Heart right ventricle (tissue), 16 donors: ENCODE measurements at regions not wholly inside any gene's neighbourhood (a gene's known extent, or its start where the extent isn't known, plus 50 kb on each side); places are given as distances from the start of the nearest gene placed in this dataset.

Source experiments
- ATAC-seq, 8 donors: fragments of 200-7000 bp; cut with Tn5 transposase; one replicate each; pipeline ENCODE4 v1.9.1; 2020; ENCODE audit warnings: mild to moderate bottlenecking in 8 of 8, moderate library complexity in 8 of 8, moderate number of reproducible peaks in 1 of 8
- DNase-seq, 2 donors: peaks; one replicate each; pipeline ENCODE4 v3.0.0-alpha.2; 2020
- H3K27ac ChIP-seq, 10 donors: fragments of 200-600 bp; sonication (generic) in 2 of 10; one replicate each; pipeline versions ENCODE4 v1.5.0 to v1.8.0; 2020 to 2022; ENCODE audit warnings: mild to moderate bottlenecking in 3 of 10
- H3K27me3 ChIP-seq, 7 donors: fragments of 200-600 bp; one replicate each; pipeline ENCODE4 v1.8.0; 2021 to 2022; ENCODE audit warnings: mild to moderate bottlenecking in 2 of 7
- H3K36me3 ChIP-seq, 9 donors: fragments of 200-600 bp; sonication (generic) in 1 of 9; one replicate each; pipeline versions ENCODE4 v1.5.0 to v1.8.0; 2020 to 2022; ENCODE audit warnings: mild to moderate bottlenecking in 2 of 9
- H3K4me1 ChIP-seq, 9 donors: fragments of 200-600 bp; sonication (generic) in 1 of 9; one replicate each; pipeline versions ENCODE4 v1.5.0 to v1.8.0; 2020 to 2022; ENCODE audit warnings: mild to moderate bottlenecking in 4 of 9
- H3K4me3 ChIP-seq, 10 donors: fragments of 200-600 bp; sonication (generic) in 2 of 10; one replicate each; pipeline versions ENCODE4 v1.5.0 to v1.8.0; 2020 to 2022; ENCODE audit warnings: mild to moderate bottlenecking in 7 of 10, moderate library complexity in 2 of 10
- H3K9me3 ChIP-seq, 11 donors: fragments of 200-600 bp in 10 of 11; sonication (generic) in 2 of 11; one replicate each; pipeline versions ENCODE4 v1.5.0 to v1.8.0; 2013 to 2022; ENCODE audit warnings: mild to moderate bottlenecking in 2 of 11, control low read depth in 1 of 11, moderate library complexity in 1 of 11
- CTCF ChIP-seq, 9 donors: fragments of 200-600 bp; sonication (generic) in 2 of 9; IDR thresholded peaks; one replicate each; pipeline versions ENCODE4 v1.5.0 to v1.8.0; 2021 to 2022; ENCODE audit warnings: antibody characterized with exemption in 9 of 9, mild to moderate bottlenecking in 5 of 9, moderate library complexity in 1 of 9
- WGBS, 2 donors: extraction: QIAGEN DNeasy Blood & Tissue Kit; methylation state at CpG; one replicate each; pipeline ENCODE4 v1.1.7; 2013; ENCODE audit warnings: inconsistent platforms in 1 of 2; 5-methylcytosine and 5-hydroxymethylcytosine counted together
- intact Hi-C, 10 donors: fragments of 100-400 bp; cut with DNase I; formaldehyde crosslinking; loops; one replicate each; pipeline versions ENCODE4 v1.11.1 to v1.14.2; 2022
- donor health status: Arrhythmogenic right ventricular cardiomyopathy.
- donor health status: ischemic (EF 13 %, LVEDD 7.1; RV severe dilation, severe dysfunction).
- donor health status: healthy with polysubstance abuse.
- donor health status: DM: no; HTN: yes; CAD: no.
- donor health status: DM: no; HTN: no; CAD: no.
- donor health status: ischemic (EF 25% LVEDD 6.9; RV normal size, moderate dysfunction).
- donor health status: ischemic (EF 25% LVEDD 5.7; RV mildly dilated, moderate dysfunction).
- donor health status: healthy.
- donor health status: DM: yes; HTN: yes; CAD: no.
- donor health status: Ischemic cardiomyopathy.
- donor health status: ischemic (EF 35%, LVEDD 5.7; RV mildly dilated, moderate dysfunction).
- donor health status: nonischemic (EF 11% LVEDD 7.7; RV severe dilation, severe dysfunction).
- donor health status: DM: yes; HTN: yes; CAD: no.
- donor health status: PGD.
- donor health status: ischemic (EF 29% LVEDD 5.4; RV normal size, mild dysfunction).
- donor health status: nonischemic (EF 23%, LVEDD 6.1; RV moderate dilation, normal function).

DNA sequence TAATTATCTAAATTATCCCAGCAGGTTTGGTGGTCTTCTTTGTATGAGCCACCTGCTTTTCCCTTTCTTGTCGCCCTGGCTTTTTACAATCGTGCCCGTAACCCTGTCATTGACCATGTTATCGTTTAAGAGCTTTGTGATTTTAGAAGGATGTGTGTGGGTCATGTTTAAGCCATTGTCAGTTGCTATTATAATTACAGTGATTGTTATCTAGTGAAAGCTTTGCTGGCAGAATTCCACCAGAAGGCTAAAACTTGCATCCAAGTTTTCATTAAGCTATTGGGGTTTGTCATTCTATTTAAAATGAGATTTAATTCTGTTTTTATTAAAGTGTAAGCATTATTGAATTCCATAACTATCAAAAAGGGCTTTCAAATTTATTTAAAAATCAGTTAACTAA lies 354.2 kb upstream of the TMEM229A start:
- Histone ChIP-seq H3K9me3 (no peaks in the 10 kb centered on the region), H3K36me3 (no peaks in the 10 kb centered on the region), H3K27me3 (no peaks in the 10 kb centered on the region), H3K4me1 (no peaks in the 10 kb centered on the region), H3K27ac (no peak overlapping the region), H3K4me3 (no peak overlapping the region)
- intact Hi-C loops = no loop called here
- 81 to 90% methylated on average over 4 of the region's 4 CpGs for WGBS, 2 donors
- DNase-seq (no peak), ATAC-seq (no peak)
- no peak for TF ChIP-seq CTCF (IDR thresholded peaks at IDR 0.05)

GRCh38 chr7:124379296-124379695 lies 346.4 kb upstream of the TMEM229A start:
- Histone ChIP-seq H3K9me3 (peaks cover 0 to 8% (median 0%) of the 10 kb centered on the region in 11 donors), H3K4me3 (no peak overlapping the region), H3K4me1 (no peaks in the 10 kb centered on the region), H3K36me3 (no peaks in the 10 kb centered on the region), H3K27me3 (no peaks in the 10 kb centered on the region), H3K27ac (no peak overlapping the region)
- TF ChIP-seq CTCF (IDR thresholded peaks at IDR 0.05) = no peak
- DNase-seq (no peak), ATAC-seq (no peak)
- intact Hi-C loops = no loop called here
- 87 to 95% methylated on average over 1 of the region's 1 CpG for WGBS, 2 donors

DNA sequence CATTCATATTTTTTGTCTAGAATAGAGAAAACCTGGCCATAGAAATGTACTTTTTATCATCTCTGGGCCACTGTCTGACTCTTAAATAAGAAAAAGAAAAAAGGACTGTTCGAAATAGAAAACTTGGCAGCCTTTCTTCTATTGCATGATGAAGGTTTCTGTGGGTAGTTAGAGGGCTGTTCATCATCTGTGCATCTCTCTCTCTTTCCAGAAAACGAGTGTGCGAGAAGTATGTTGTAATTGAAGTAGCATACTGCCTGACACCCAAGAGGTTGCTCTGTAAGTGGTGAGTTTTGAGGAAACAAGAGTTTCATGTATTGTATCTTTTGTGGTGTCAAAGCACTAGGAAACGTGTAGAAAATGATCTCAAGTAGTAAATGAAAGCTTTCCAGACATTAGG lies 343.2 kb upstream of the TMEM229A start:
- Histone ChIP-seq H3K27me3 (no peaks in the 10 kb centered on the region), H3K36me3 (no peaks in the 10 kb centered on the region), H3K27ac (no peak overlapping the region), H3K9me3 (peaks cover 0 to 3% (median 0%) of the 10 kb centered on the region in 11 donors), H3K4me3 (no peak overlapping the region), H3K4me1 (no peaks in the 10 kb centered on the region)
- TF ChIP-seq CTCF (IDR thresholded peaks at IDR 0.05) = no peak
- ATAC-seq (no peak), DNase-seq (no peak)
- 59 to 65% methylated on average over 4 of the region's 4 CpGs for WGBS, 2 donors
- intact Hi-C loops = no loop called here

GRCh38 chr7:124375391-124375790 lies 342.5 kb upstream of the TMEM229A start:
- 71 to 78% methylated on average over 4 of the region's 4 CpGs for whole genome bisulfite sequencing, 2 donors
- H3K4me1 ChIP-seq = no peaks in the 10 kb centered on the region
- no peak overlapping the region for H3K4me3 ChIP-seq
- no peak for ATAC-seq
- TF ChIP-seq CTCF (IDR thresholded peaks at IDR 0.05) = no peak
- intact Hi-C loops = no loop called here
- no peak overlapping the region for H3K27ac ChIP-seq
- peaks cover 0 to 3% (median 0%) of the 10 kb centered on the region in 11 donors for H3K9me3 ChIP-seq
- H3K27me3 ChIP-seq = no peaks in the 10 kb centered on the region
- no peak for DNase-seq
- H3K36me3 ChIP-seq = no peaks in the 10 kb centered on the region

DNA sequence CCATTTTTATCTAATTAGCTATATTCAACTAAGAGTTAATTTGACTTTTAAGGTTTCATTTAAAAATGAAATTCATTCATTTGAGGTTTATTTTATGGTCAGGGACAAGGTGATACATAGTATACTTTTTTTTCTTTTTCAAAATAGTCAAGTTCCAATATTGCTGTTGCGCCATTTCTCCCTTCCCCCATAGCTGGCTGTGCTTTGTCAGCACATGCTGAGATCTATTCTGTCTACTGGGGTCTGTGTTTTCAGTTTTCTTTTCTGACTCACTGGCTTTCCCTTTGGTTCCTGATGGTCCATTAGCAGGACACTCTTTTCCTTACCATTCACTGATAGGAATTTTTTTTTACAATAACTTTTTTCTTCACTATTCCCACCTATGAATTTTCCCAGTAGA lies 336.4 kb upstream of the TMEM229A start:
- Histone ChIP-seq H3K4me1 (no peaks in the 10 kb centered on the region), H3K27ac (no peak overlapping the region), H3K36me3 (no peaks in the 10 kb centered on the region), H3K9me3 (peaks cover 0 to 3% (median 0%) of the 10 kb centered on the region in 11 donors), H3K4me3 (no peak overlapping the region), H3K27me3 (no peaks in the 10 kb centered on the region)
- DNase-seq (no peak), ATAC-seq (no peak)
- 91 to 95% methylated on average over 1 of the region's 1 CpG for WGBS, 2 donors
- no peak for TF ChIP-seq CTCF (IDR thresholded peaks at IDR 0.05)
- intact Hi-C loops = no loop called here
